ENCODE measurements at regions not wholly inside any gene's neighbourhood (a gene's known extent, or its start where the extent isn't known, plus 50 kb on each side); places are given as distances from the start of the nearest gene placed in this dataset.

GRCh38 chrX:8919801-8920200 is 114.1 kb downstream of the FAM9B start:
- FAIRE-seq (no peak), DNase-seq (ENCODE audit: insufficient read length, low spot score) (no peak)
- no peak for TF ChIP-seq POLR2A (IDR thresholded peaks at IDR 0.05; ENCODE audit: low read depth, low read length)
- TF ChIP-seq POLR2AphosphoS5 (IDR thresholded peaks at IDR 0.05; ENCODE audit: low read depth, low read length): no peak
- TF ChIP-seq PAX5 (IDR thresholded peaks at IDR 0.05; ENCODE audit: insufficient read depth, low read length, severe bottlenecking): no peak
- TF ChIP-seq POU2F2 (IDR thresholded peaks at IDR 0.05; ENCODE audit: low read depth, low read length): no peak
- no peak for TF ChIP-seq SPI1 (IDR thresholded peaks at IDR 0.05; ENCODE audit: low read depth, low read length)
- TF ChIP-seq TAF1 (IDR thresholded peaks at IDR 0.05; ENCODE audit: low read depth, low read length): no peak

GRCh38 chrX:8916697-8917096 is 115.5 kb upstream of the FAM9A start:
- DNase-seq (ENCODE audit: insufficient read length, low spot score) (no peak), FAIRE-seq (no peak)
- TF ChIP-seq SPI1 (IDR thresholded peaks at IDR 0.05; ENCODE audit: low read depth, low read length) (no peak), POLR2AphosphoS5 (IDR thresholded peaks at IDR 0.05; ENCODE audit: low read depth, low read length) (no peak)

GRCh38 chrX:8914681-8915080 is 113.5 kb upstream of the FAM9A start:
- no peak for FAIRE-seq
- DNase-seq (ENCODE audit: insufficient read length, low spot score): no peak

GRCh38 chrX:8913655-8914409 is 112.6 kb upstream of the FAM9A start:
- TF ChIP-seq POU2F2 (IDR thresholded peaks at IDR 0.05; ENCODE audit: low read depth, low read length): no peak
- TF ChIP-seq PAX5 (IDR thresholded peaks at IDR 0.05; ENCODE audit: insufficient read depth, low read length, severe bottlenecking): no peak
- TF ChIP-seq TAF1 (IDR thresholded peaks at IDR 0.05; ENCODE audit: low read depth, low read length): no peak
- TF ChIP-seq SPI1 (IDR thresholded peaks at IDR 0.05; ENCODE audit: low read depth, low read length): no peak
- no peak for TF ChIP-seq POLR2AphosphoS5 (IDR thresholded peaks at IDR 0.05; ENCODE audit: low read depth, low read length)
- no peak for TF ChIP-seq POLR2A (IDR thresholded peaks at IDR 0.05; ENCODE audit: low read depth, low read length)
- FAIRE-seq (no peak), DNase-seq (ENCODE audit: insufficient read length, low spot score) (no peak)

More at GRCh38 chrX:8914681-8915080, 113.5 kb upstream of the FAM9A start:
- TF ChIP-seq PAX5 (IDR thresholded peaks at IDR 0.05; ENCODE audit: insufficient read depth, low read length, severe bottlenecking): no peak
- TF ChIP-seq TAF1 (IDR thresholded peaks at IDR 0.05; ENCODE audit: low read depth, low read length): no peak
- no peak for TF ChIP-seq SPI1 (IDR thresholded peaks at IDR 0.05; ENCODE audit: low read depth, low read length)
- no peak for TF ChIP-seq POU2F2 (IDR thresholded peaks at IDR 0.05; ENCODE audit: low read depth, low read length)
- no peak for TF ChIP-seq POLR2A (IDR thresholded peaks at IDR 0.05; ENCODE audit: low read depth, low read length)
- no peak for TF ChIP-seq POLR2AphosphoS5 (IDR thresholded peaks at IDR 0.05; ENCODE audit: low read depth, low read length)

- TF ChIP-seq PAX5 (IDR thresholded peaks at IDR 0.05; ENCODE audit: insufficient read depth, low read length, severe bottlenecking) (no peak), POLR2AphosphoS5 (IDR thresholded peaks at IDR 0.05; ENCODE audit: low read depth, low read length) (no peak), POLR2A (IDR thresholded peaks at IDR 0.05; ENCODE audit: low read depth, low read length) (no peak), SPI1 (IDR thresholded peaks at IDR 0.05; ENCODE audit: low read depth, low read length) (no peak), TAF1 (IDR thresholded peaks at IDR 0.05; ENCODE audit: low read depth, low read length) (no peak), POU2F2 (IDR thresholded peaks at IDR 0.05; ENCODE audit: low read depth, low read length) (no peak)
- FAIRE-seq: no peak
- no peak for DNase-seq (ENCODE audit: insufficient read length, low spot score)
Observed at GRCh38 chrX:8907688-8908087, 106.5 kb upstream of the FAM9A start.

GRCh38 chrX:8906299-8906938 is 105.2 kb upstream of the FAM9A start:
- no peak for FAIRE-seq
- TF ChIP-seq TAF1 (IDR thresholded peaks at IDR 0.05; ENCODE audit: low read depth, low read length): no peak
- no peak for TF ChIP-seq PAX5 (IDR thresholded peaks at IDR 0.05; ENCODE audit: insufficient read depth, low read length, severe bottlenecking)
- no peak for TF ChIP-seq POU2F2 (IDR thresholded peaks at IDR 0.05; ENCODE audit: low read depth, low read length)
- no peak for TF ChIP-seq POLR2A (IDR thresholded peaks at IDR 0.05; ENCODE audit: low read depth, low read length)
- TF ChIP-seq SPI1 (IDR thresholded peaks at IDR 0.05; ENCODE audit: low read depth, low read length): no peak
- TF ChIP-seq POLR2AphosphoS5 (IDR thresholded peaks at IDR 0.05; ENCODE audit: low read depth, low read length): no peak
- DNase-seq (ENCODE audit: insufficient read length, low spot score): no peak

- DNase-seq (ENCODE audit: insufficient read length, low spot score): no peak
- no peak for FAIRE-seq
- TF ChIP-seq TAF1 (IDR thresholded peaks at IDR 0.05; ENCODE audit: low read depth, low read length): no peak
- no peak for TF ChIP-seq POU2F2 (IDR thresholded peaks at IDR 0.05; ENCODE audit: low read depth, low read length)
- no peak for TF ChIP-seq PAX5 (IDR thresholded peaks at IDR 0.05; ENCODE audit: insufficient read depth, low read length, severe bottlenecking)
- no peak for TF ChIP-seq POLR2AphosphoS5 (IDR thresholded peaks at IDR 0.05; ENCODE audit: low read depth, low read length)
- no peak for TF ChIP-seq SPI1 (IDR thresholded peaks at IDR 0.05; ENCODE audit: low read depth, low read length)
- no peak for TF ChIP-seq POLR2A (IDR thresholded peaks at IDR 0.05; ENCODE audit: low read depth, low read length)
Observed at GRCh38 chrX:8897259-8897658, 96.1 kb upstream of the FAM9A start.

GRCh38 chrX:8890794-8891193 is 89.6 kb upstream of the FAM9A start:
- no peak for FAIRE-seq
- TF ChIP-seq TAF1 (IDR thresholded peaks at IDR 0.05; ENCODE audit: low read depth, low read length): no peak
- TF ChIP-seq PAX5 (IDR thresholded peaks at IDR 0.05; ENCODE audit: insufficient read depth, low read length, severe bottlenecking): no peak
- TF ChIP-seq POU2F2 (IDR thresholded peaks at IDR 0.05; ENCODE audit: low read depth, low read length): no peak
- TF ChIP-seq POLR2AphosphoS5 (IDR thresholded peaks at IDR 0.05; ENCODE audit: low read depth, low read length): no peak
- no peak for TF ChIP-seq SPI1 (IDR thresholded peaks at IDR 0.05; ENCODE audit: low read depth, low read length)
- no peak for TF ChIP-seq POLR2A (IDR thresholded peaks at IDR 0.05; ENCODE audit: low read depth, low read length)
- DNase-seq (ENCODE audit: insufficient read length, low spot score): no peak

GRCh38 chrX:8887004-8887403 is 85.8 kb upstream of the FAM9A start:
- no peak for DNase-seq (ENCODE audit: insufficient read length, low spot score)
- FAIRE-seq: no peak
- TF ChIP-seq POU2F2 (IDR thresholded peaks at IDR 0.05; ENCODE audit: low read depth, low read length) (no peak), SPI1 (IDR thresholded peaks at IDR 0.05; ENCODE audit: low read depth, low read length) (no peak), PAX5 (IDR thresholded peaks at IDR 0.05; ENCODE audit: insufficient read depth, low read length, severe bottlenecking) (no peak), POLR2A (IDR thresholded peaks at IDR 0.05; ENCODE audit: low read depth, low read length) (no peak), TAF1 (IDR thresholded peaks at IDR 0.05; ENCODE audit: low read depth, low read length) (no peak), POLR2AphosphoS5 (IDR thresholded peaks at IDR 0.05; ENCODE audit: low read depth, low read length) (no peak)
